BJ (cell line): ENCODE measurements at regions not wholly inside any gene's neighbourhood (a gene's known extent, or its start where the extent isn't known, plus 50 kb on each side); places are given as distances from the start of the nearest gene placed in this dataset.

Experiments
- CTCF ChIA-PET: fragments of 350-600 bp; formaldehyde crosslinking; extraction: SDS; loops from one replicate; lab custom pipeline; 2021; ENCODE audit warnings: antibody characterized with exemption, inconsistent platforms; lab: Yijun Ruan, JAX
- POLR2A ChIA-PET: fragments of 300-600 bp; sonication (Branson Sonifier 250); formaldehyde crosslinking; extraction: SDS; loops from one replicate; lab custom pipeline; 2021; ENCODE audit warnings: antibody characterized with exemption; lab: Charles Lee
- DNase-seq: peaks from one replicate; pipeline ENCODE4 v3.0.0-alpha.2; 2011; ENCODE audit warnings: low read depth
- H3K27me3 ChIP-seq: 2 replicates; pipeline ENCODE4 v1.6.0; 2011; ENCODE audit warnings: low read length; ENCODE audit not compliant: control insufficient read depth, insufficient read depth
- H3K36me3 ChIP-seq: 2 replicates; pipeline ENCODE4 v1.5.1; 2011; ENCODE audit warnings: low read length; ENCODE audit not compliant: control insufficient read depth, insufficient read depth
- H3K4me3 ChIP-seq: 2 replicates; pipeline ENCODE4 v1.5.1; 2011; ENCODE audit warnings: low read depth, mild to moderate bottlenecking, control low read depth, low read length
- TF ChIP-seq, protein P1 (sequence below): IDR thresholded peaks from 2 replicates; pipeline ENCODE4 v1.5.1; 2011; ENCODE audit warnings: low read depth, mild to moderate bottlenecking, control low read depth, inconsistent platforms, low read length, moderate library complexity; ENCODE audit not compliant: insufficient read depth

DNA sequence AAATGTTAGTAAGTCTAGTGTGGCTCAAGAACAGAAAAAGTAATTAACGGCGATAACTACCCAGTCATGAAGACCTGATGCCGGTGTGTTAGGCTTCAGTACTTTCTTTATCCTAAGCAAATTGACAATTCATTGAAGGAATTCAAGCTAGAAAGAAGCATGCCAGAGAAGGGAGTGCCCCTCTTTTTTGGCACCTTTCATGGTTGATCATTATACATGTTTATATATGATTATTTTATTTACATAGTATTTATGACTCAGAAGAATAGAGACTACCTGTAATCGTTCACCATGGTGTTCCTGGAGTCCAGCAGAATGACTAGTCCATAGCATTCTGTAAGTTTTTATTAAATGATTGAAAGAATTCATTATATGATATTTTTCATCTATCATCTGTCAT lies 548.3 kb upstream of the SLIT2 start:
- TF ChIP-seq, protein P1, sequence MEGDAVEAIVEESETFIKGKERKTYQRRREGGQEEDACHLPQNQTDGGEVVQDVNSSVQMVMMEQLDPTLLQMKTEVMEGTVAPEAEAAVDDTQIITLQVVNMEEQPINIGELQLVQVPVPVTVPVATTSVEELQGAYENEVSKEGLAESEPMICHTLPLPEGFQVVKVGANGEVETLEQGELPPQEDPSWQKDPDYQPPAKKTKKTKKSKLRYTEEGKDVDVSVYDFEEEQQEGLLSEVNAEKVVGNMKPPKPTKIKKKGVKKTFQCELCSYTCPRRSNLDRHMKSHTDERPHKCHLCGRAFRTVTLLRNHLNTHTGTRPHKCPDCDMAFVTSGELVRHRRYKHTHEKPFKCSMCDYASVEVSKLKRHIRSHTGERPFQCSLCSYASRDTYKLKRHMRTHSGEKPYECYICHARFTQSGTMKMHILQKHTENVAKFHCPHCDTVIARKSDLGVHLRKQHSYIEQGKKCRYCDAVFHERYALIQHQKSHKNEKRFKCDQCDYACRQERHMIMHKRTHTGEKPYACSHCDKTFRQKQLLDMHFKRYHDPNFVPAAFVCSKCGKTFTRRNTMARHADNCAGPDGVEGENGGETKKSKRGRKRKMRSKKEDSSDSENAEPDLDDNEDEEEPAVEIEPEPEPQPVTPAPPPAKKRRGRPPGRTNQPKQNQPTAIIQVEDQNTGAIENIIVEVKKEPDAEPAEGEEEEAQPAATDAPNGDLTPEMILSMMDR: no peak
- POLR2A ChIA-PET: no interaction called here
- CTCF ChIA-PET: no interaction called here

DNA sequence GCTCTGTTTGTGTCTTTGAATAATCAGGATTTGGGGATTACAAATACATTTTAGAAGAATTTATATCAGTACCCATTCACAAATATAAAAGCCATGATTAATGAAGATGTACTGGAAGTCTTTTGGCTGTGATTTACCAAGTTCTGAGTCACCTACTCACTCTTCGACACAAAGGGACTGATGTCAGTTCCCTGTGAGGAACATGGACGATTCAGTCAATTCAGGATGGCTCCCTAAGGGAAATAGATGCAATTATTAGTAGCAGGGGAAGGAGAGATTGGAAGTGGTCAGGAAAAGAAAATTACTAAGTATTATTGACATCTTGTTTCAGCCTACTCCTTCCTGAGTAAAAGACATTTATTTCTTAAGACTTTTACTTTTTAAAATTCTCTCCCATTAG lies 550.7 kb upstream of the SLIT2 start:
- H3K4me3 ChIP-seq: no peak overlapping the region
- no peaks in the 10 kb centered on the region for H3K36me3 ChIP-seq
- ChIA-PET POLR2A (no interaction called here), CTCF (interaction anchor here (1.0 kb wide), 1 partner anchor 9 kb away, joined by 3 read pairs; no protein-coding TSS in a partner anchor)
- DNase-seq: no peak
- TF ChIP-seq, protein P1: no peak
- no peaks in the 10 kb centered on the region for H3K27me3 ChIP-seq

More for the DNA sequence above, 548.3 kb upstream of the SLIT2 start:
- H3K4me3 ChIP-seq: no peak overlapping the region
- no peaks in the 10 kb centered on the region for H3K36me3 ChIP-seq
- H3K27me3 ChIP-seq: no peaks in the 10 kb centered on the region
- no peak for DNase-seq

DNA sequence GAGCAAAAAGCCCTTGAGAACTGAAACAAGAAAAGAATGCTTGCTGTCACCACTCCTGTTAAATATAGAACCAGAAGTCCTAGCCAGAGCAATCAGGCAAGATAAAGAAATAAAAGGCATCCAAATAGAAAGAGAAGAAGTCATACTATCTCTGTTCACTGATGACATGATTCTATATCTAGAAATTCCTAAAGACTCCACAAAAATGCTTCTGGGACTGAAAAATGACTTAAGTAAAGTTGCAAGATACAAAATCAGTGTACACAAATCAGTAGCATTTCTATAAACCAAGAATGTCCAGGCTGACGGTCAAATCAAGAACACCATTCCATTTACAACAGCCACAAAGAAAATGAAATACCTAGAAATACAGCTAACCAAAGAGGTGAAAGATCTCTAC lies 552.7 kb upstream of the SLIT2 start:
- TF ChIP-seq, protein P1: no peak

DNA sequence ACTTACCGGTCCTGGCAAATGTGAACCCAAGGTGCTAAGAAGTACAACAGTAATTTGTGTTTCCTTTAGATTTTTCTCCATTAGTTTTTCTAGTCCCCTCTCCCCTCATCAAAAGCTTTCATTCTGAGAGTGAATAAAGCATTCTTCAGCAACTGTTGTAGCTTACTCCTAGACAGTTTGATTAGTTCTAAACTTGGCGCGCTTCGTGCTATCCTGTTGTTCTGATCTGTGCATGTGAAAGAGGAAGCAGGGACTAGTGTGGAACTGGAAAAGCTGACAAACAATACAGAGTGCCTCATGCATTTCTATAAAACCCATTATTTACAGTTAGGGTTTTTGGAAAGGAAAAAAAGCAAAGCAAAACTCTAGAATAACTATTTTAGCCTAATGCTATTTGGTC lies 556.9 kb upstream of the SLIT2 start:
- DNase-seq: no peak
- TF ChIP-seq, protein P1: no peak
- CTCF ChIA-PET: interaction anchor here (0.7 kb wide), 1 partner anchor 11 kb away, joined by 3 read pairs; no protein-coding TSS in a partner anchor
- H3K4me3 ChIP-seq: no peak overlapping the region
- H3K36me3 ChIP-seq: no peaks in the 10 kb centered on the region
- no peaks in the 10 kb centered on the region for H3K27me3 ChIP-seq
- POLR2A ChIA-PET: no interaction called here

More for the DNA sequence above, 552.7 kb upstream of the SLIT2 start:
- Histone ChIP-seq H3K36me3 (no peaks in the 10 kb centered on the region), H3K27me3 (no peaks in the 10 kb centered on the region), H3K4me3 (no peak overlapping the region)
- POLR2A ChIA-PET: no interaction called here
- CTCF ChIA-PET: no interaction called here
- no peak for DNase-seq

DNA sequence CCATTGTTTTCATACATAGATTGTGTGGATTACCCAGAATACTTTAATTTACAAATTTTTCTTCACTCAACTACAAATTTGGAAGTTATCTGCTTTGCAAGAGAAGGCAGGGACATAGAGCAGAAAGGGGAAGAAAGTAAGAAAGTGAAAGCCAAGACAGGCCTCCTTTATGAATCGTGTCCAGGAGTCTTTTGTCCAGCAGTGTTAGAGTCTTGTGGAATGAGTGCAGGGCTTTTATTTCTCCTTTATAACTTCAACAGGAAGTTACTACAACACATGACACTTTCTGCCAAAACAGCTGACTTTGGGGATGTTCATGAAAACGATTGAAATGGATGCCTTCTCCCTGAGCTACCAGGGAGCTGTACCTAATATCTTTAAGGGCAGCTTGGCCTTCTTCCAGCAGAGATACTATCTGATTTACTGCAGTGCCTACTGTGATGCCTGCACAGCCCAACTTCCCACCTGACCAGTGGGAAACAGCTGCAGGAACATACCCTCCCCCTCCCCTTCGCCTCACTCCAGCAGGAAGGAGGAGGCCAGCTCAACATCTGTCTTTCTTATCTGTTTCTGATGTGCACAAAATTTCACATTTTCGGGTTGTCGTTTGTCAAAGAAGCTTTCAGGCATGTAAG lies 557.7 kb upstream of the SLIT2 start:
- DNase-seq: no peak
- ChIA-PET CTCF (interaction anchor here (0.7 kb wide), 1 partner anchor 10 kb away, joined by 3 read pairs; no protein-coding TSS in a partner anchor), POLR2A (no interaction called here)
- H3K36me3 ChIP-seq: no peaks in the 10 kb centered on the region
- no peaks in the 10 kb centered on the region for H3K27me3 ChIP-seq
- TF ChIP-seq, protein P1: no peak
- no peak overlapping the region for H3K4me3 ChIP-seq
